ENCODE measurements at regions not wholly inside any gene's neighbourhood (a gene's known extent, or its start where the extent isn't known, plus 50 kb on each side); places are given as distances from the start of the nearest gene placed in this dataset.

- TF ChIP-seq, protein P1, sequence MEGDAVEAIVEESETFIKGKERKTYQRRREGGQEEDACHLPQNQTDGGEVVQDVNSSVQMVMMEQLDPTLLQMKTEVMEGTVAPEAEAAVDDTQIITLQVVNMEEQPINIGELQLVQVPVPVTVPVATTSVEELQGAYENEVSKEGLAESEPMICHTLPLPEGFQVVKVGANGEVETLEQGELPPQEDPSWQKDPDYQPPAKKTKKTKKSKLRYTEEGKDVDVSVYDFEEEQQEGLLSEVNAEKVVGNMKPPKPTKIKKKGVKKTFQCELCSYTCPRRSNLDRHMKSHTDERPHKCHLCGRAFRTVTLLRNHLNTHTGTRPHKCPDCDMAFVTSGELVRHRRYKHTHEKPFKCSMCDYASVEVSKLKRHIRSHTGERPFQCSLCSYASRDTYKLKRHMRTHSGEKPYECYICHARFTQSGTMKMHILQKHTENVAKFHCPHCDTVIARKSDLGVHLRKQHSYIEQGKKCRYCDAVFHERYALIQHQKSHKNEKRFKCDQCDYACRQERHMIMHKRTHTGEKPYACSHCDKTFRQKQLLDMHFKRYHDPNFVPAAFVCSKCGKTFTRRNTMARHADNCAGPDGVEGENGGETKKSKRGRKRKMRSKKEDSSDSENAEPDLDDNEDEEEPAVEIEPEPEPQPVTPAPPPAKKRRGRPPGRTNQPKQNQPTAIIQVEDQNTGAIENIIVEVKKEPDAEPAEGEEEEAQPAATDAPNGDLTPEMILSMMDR (IDR thresholded peaks at IDR 0.05): no peak
- no peak for TF ChIP-seq POLR2A (IDR thresholded peaks at IDR 0.05)
These were observed 285.7 kb upstream of the TRAM1L1 start for GRCh38 chr4:117370944-117371668.

Data from Peyer's patch (tissue), 4 donors.